GM18520 (cell line): ENCODE measurements at regions not wholly inside any gene's neighbourhood (a gene's known extent, or its start where the extent isn't known, plus 50 kb on each side); places are given as distances from the start of the nearest gene placed in this dataset.

ENCODE experiments used
- ATAC-seq: cut with Tn5 transposase; IDR thresholded peaks from one replicate; pipeline ENCODE4 v1.9.1; 2021; ENCODE audit not compliant: unreplicated experiment

GRCh38 chr10:83633547-83633946 lies 505.8 kb upstream of the GHITM start:
- ATAC-seq: no peak

DNA sequence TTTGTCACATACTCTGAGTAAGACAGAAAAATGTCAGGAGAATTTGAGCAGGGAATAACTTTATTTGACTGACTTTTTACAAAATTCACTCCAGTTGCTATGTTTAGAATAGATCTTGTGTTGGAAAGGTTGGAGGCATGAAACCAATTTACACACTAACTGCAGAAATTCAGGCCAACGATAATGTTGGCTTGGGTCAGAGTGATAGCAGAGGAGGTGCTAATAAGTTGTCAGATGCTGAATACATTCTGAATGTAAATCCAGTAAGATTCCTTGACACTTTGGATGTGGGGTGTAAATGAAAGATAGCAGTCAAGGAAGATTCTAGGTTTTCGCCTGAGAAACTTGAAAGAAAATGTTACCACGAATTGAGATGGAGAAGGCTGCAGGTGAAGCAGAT lies 502.5 kb upstream of the GHITM start:
- no peak for ATAC-seq

GRCh38 chr10:83647526-83647925 lies 491.8 kb upstream of the GHITM start:
- no peak for ATAC-seq

- ATAC-seq: no peak
Measured at GRCh38 chr10:83648201-83648600, 491.1 kb upstream of the GHITM start.

- ATAC-seq: no peak
Measured at GRCh38 chr10:83649471-83649870, 489.8 kb upstream of the GHITM start.

DNA sequence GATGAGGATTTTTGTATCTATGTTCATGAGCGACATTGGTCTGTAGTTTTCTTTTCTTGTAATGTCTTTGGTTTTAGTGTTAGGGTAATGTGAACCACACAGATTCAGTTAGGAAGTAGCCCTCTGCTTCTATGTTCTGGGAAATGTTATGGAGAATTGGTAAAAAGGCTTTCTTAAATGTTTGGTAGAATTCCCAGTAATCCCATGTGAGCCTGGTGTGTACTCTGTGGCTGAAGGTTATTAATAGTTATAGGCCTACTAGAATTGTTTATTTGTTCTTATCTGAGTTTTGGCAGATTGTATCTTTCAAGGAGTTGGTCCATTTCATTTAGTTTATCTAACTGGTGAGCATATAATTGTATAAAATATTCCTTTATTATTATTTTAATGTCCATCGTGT lies 484.6 kb upstream of the GHITM start:
- ATAC-seq: no peak

- ATAC-seq: no peak
Measured at GRCh38 chr10:83656924-83657323, 482.4 kb upstream of the GHITM start.

DNA sequence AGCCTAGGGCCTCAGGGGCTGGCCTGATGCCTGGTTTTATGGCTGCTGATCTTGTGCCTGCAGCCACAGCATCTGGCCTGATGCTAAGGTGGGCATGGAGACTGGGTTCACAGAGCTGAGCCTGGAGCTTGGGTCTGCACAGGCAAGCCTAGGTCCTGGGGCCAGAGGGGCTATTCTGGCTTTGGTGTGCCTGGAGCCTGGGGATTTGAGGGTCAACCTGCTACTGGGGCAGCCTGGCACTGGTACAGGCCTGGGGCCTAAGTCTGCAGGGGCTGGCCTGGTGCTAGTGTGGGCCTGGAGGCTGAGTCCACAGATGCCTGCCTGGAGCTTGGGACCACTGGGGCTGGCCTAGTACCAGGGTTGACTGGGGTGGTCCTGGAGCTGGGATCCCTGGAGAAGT lies 481.8 kb upstream of the GHITM start:
- no peak for ATAC-seq

GRCh38 chr10:83663918-83664317 lies 475.4 kb upstream of the GHITM start:
- no peak for ATAC-seq

DNA sequence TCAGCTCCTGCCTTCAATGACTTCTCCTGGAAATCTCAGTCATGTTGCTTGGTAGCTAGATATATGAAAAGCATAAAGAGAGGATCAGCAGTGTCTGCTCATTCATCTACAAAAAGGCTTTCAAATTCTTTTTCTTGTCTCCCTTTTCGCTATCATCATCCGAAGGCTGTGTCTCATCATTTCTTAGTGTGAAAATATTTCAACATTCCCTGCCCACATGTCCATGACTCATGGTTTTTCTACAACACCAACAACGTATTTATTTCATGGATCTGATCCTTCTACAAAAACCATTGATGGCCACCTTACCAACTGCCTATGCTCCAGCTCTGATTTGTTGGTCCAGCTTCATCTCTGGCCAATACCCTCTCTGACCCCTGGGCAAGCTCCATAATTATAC lies 472.5 kb upstream of the GHITM start:
- ATAC-seq: no peak

GRCh38 chr10:83667594-83667993 lies 471.7 kb upstream of the GHITM start:
- no peak for ATAC-seq

DNA sequence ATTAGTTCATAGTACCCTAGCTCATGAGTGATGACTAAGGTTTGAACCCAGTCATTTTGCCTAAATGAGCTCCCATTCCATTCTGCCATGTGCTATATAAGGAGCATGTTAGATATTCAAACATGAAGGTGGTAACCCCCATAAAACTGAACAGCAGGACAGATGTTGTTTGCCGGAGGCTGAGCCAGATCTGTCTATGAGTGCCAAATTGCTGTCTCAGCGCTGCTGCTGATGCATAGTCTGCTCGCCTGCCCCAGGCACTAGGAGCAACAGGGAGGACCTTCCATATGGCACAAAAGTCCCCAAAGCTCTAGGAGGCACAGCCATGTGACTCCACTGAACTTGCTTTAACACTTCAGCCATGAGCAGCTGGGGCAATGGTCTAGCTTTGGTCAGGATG lies 466.0 kb upstream of the GHITM start:
- no peak for ATAC-seq

- ATAC-seq: no peak
Measured at GRCh38 chr10:83677795-83678194, 461.5 kb upstream of the GHITM start.

DNA sequence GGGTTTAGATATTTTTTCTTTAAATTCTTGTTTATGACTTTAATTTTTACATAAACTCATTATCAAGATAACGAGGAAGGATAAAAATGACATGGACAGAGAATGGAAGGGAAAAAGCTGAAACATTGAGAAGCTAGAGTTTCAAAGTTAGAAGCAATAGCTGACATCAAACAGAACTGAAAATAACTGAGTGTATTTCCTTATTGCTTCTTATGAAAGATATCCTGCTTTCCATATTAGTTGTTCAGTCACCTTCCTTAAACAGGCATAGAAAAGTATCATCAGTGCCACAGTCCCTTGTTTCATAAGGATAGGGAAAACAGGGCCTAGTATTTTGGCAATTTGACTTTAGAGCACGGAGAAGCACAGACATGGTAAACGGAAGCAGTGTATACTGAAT lies 460.5 kb upstream of the GHITM start:
- no peak for ATAC-seq

DNA sequence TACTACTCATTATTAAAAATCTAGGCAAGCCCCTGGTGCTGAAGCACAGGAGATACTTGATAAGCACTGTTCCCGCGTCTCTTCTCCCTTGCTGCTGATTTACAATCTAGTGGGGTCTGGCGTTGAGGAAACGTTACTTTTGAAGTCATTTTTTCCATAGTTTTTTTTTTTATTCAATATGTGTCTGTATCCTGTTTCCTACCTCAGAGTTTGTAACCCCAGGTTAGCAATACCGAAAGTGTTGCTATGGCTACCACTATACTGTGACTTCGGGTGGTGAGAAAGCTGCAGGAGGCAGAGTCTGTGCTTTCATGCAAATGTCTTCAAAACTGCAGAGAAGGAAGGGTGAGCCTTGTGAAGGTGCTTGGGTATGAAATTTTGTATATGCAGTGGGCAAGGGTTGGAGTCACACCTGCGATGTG lies 458.8 kb upstream of the GHITM start:
- ATAC-seq: peak; percentile 99

- no peak for ATAC-seq
Measured at GRCh38 chr10:83682414-83682813, 456.9 kb upstream of the GHITM start.

GRCh38 chr10:83685458-83685857 lies 453.9 kb upstream of the GHITM start:
- no peak for ATAC-seq

- ATAC-seq: no peak
Measured at GRCh38 chr10:83691791-83692596, 447.3 kb upstream of the GHITM start.

- no peak for ATAC-seq
Measured at GRCh38 chr10:83698899-83699298, 440.4 kb upstream of the GHITM start.

DNA sequence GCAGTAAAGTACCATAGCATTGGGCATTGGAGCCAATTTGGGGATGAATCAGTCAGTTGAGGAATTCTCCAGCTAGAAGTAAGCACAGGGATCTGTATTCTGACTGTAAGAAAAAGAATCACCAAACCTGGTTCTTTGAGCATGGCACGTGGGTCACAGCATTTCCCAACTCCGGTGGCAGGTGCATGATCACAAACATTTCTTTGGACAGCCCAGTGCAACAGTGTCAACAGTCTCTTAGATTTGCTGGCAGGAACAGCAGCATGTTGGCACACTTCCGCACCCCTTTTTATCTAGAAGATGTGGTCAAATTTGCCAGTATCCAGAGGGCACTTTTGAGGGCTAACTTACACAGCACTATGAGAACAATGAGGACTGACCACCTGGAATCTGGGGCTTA lies 437.5 kb upstream of the GHITM start:
- ATAC-seq: no peak

DNA sequence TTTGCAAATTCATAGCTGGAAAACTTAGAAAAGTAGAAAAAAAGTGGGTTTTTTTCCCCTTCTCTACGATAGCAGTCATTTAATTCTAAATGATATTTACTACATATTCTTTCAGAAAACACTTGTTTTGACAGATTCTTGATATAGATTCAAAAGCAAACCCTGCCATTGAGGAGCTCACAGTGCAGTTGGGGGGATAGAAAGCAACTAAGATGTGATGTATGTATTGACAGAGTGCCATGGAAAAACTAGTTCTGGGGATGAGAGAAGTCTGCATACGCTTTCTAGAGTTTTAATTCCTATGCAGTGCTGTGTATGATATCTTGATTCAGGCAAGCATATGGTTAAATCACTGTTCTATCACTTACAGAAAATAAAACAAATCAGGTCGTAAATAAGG lies 436.6 kb upstream of the GHITM start:
- ATAC-seq: no peak

- ATAC-seq: no peak
Measured at GRCh38 chr10:83706120-83706519, 433.2 kb upstream of the GHITM start.

DNA sequence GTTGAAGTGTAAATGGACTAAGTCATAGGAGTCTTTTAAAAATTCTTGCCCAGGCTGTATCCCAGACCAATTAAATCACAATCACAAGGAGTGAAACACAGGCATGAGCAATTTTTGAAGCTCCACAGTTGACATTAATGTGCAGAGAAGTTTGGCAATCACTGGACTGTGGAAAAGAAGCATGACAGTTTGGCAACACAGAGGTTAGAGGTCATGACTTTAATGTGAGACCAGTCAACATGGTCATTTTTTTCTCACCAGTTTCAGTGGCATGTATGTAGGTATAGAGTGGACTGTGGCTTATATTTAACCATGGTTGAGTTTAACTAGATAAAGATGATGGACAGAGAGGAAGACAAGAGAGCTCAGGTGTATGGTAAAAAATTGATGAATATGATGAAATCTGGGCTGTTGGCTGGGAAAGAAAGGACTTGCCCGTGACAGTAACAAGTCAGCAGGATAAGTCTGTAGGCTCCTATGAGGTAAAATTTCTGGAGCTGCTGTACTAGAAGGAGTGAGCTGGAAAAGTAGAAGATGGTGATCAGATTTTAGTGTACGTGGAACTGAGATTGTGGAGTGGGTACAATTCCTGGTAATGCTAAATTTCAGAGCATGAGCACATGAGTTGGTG lies 432.2 kb upstream of the GHITM start:
- ATAC-seq: no peak
